Esophagus squamous epithelium (tissue), 4 donors: ENCODE measurements at regions not wholly inside any gene's neighbourhood (a gene's known extent, or its start where the extent isn't known, plus 50 kb on each side); places are given as distances from the start of the nearest gene placed in this dataset.

ENCODE experiments used
- CTCF ChIP-seq, 6 experiments: fragments of 450-650 bp in 4 of 6; fragments of 200-600 bp in 2 of 6; sonication (generic) in 2 of 6; IDR thresholded peaks; one replicate each; pipeline ENCODE4 v1.5.1; 2016 to 2019; ENCODE audit warnings: antibody characterized with exemption in 6 of 6, mild to moderate bottlenecking in 4 of 6, moderate library complexity in 4 of 6
- POLR2A ChIP-seq, 4 donors: fragments of 450-650 bp; IDR thresholded peaks; one replicate each; pipeline ENCODE4 v1.6.1; 2017; ENCODE audit warnings: antibody characterized with exemption in 4 of 4, mild to moderate bottlenecking in 4 of 4, moderate library complexity in 3 of 4

DNA sequence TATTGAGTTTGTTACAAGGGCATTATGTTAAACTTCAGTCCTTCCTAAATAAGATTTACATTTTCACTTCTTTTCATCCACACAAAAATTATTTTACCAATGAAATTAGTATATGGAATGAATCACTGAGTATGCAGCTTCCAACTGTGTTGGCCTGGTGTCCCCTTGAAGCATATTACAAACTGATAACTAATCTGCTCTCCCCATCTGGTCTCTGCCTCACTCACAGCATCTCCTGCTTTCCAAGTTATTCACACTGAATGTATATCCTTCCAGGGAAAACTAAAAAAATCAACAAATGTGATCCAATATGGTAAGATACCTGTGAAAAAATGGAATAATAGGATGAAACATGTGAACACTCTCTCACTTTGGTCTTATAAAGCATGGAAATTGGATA is 90.0 kb upstream of the NYAP2 start:
- no peak for TF ChIP-seq CTCF (IDR thresholded peaks at IDR 0.05)
- TF ChIP-seq POLR2A (IDR thresholded peaks at IDR 0.05): no peak
